ENCODE measurements at regions not wholly inside any gene's neighbourhood (a gene's known extent, or its start where the extent isn't known, plus 50 kb on each side); places are given as distances from the start of the nearest gene placed in this dataset.

- H3K27ac ChIP-seq (ENCODE audit: low read depth in 1 of 2, low read length in 1 of 2), result peak overlapping the region in 1 of 2 donors; percentile 46
- no peak for ATAC-seq (ENCODE audit: insufficient read depth, low FRiP score)
- no peak for TF ChIP-seq CTCF (IDR thresholded peaks at IDR 0.05; ENCODE audit: control extremely low read depth, extremely low read depth)
These were observed 174.9 kb downstream of the ETAA1 start for GRCh38 chr2:67571785-67572718.

GRCh38 chr2:67572721-67573435, 175.7 kb downstream of the ETAA1 start:
- no peaks in the 10 kb centered on the region for H3K27me3 ChIP-seq (ENCODE audit: control insufficient read depth in 3 of 3, insufficient read depth in 3 of 3, low read length in 2 of 3)
- 67 to 78% methylated on average over 3 of the region's 3 CpGs for WGBS, 2 donors
- no peak for DNase-seq

More at GRCh38 chr2:67571785-67572718, 174.9 kb downstream of the ETAA1 start:
- H3K9me3 ChIP-seq (ENCODE audit: control insufficient read depth in 4 of 4, insufficient read depth in 3 of 4, low read length in 3 of 4), result no peaks in the 10 kb centered on the region
- no peak overlapping the region for H3K4me3 ChIP-seq
- H3K4me1 ChIP-seq (ENCODE audit: control insufficient read depth in 5 of 5, insufficient read depth in 5 of 5, low read length in 5 of 5), result peaks cover 0 to 22% (median 1%) of the 10 kb centered on the region in 5 donors
- DNase-seq, result peak in 1 of 3 donors; percentile 40
- H3K36me3 ChIP-seq (ENCODE audit: control insufficient read depth in 4 of 4, insufficient read depth in 4 of 4, low read length in 4 of 4), result no peaks in the 10 kb centered on the region
- no peak overlapping the region for H3K9ac ChIP-seq (ENCODE audit: insufficient read depth in 1 of 2, low read length in 2 of 2)
- no peaks in the 10 kb centered on the region for H3K27me3 ChIP-seq (ENCODE audit: control insufficient read depth in 3 of 3, insufficient read depth in 3 of 3, low read length in 2 of 3)

GRCh38 chr2:67574230-67574629, 177.1 kb downstream of the ETAA1 start:
- DNase-seq (no peak), ATAC-seq (ENCODE audit: insufficient read depth, low FRiP score) (no peak)
- Histone ChIP-seq H3K9me3 (ENCODE audit: control insufficient read depth in 4 of 4, insufficient read depth in 3 of 4, low read length in 3 of 4) (no peaks in the 10 kb centered on the region), H3K4me1 (ENCODE audit: control insufficient read depth in 5 of 5, insufficient read depth in 5 of 5, low read length in 5 of 5) (peaks cover 0 to 20% (median 1%) of the 10 kb centered on the region in 5 donors), H3K27ac (ENCODE audit: low read depth in 1 of 2, low read length in 1 of 2) (no peak overlapping the region), H3K4me3 (no peak overlapping the region), H3K9ac (ENCODE audit: insufficient read depth in 1 of 2, low read length in 2 of 2) (no peak overlapping the region), H3K36me3 (ENCODE audit: control insufficient read depth in 4 of 4, insufficient read depth in 4 of 4, low read length in 4 of 4) (no peaks in the 10 kb centered on the region), H3K27me3 (ENCODE audit: control insufficient read depth in 3 of 3, insufficient read depth in 3 of 3, low read length in 2 of 3) (no peaks in the 10 kb centered on the region)
- 51 to 79% methylated on average over 2 of the region's 2 CpGs for WGBS, 2 donors
- TF ChIP-seq CTCF (IDR thresholded peaks at IDR 0.05; ENCODE audit: control extremely low read depth, extremely low read depth), result no peak

More at GRCh38 chr2:67572721-67573435, 175.7 kb downstream of the ETAA1 start:
- no peak for TF ChIP-seq CTCF (IDR thresholded peaks at IDR 0.05; ENCODE audit: control extremely low read depth, extremely low read depth)
- ATAC-seq (ENCODE audit: insufficient read depth, low FRiP score), result no peak
- H3K36me3 ChIP-seq (ENCODE audit: control insufficient read depth in 4 of 4, insufficient read depth in 4 of 4, low read length in 4 of 4), result no peaks in the 10 kb centered on the region
- H3K9me3 ChIP-seq (ENCODE audit: control insufficient read depth in 4 of 4, insufficient read depth in 3 of 4, low read length in 3 of 4), result no peaks in the 10 kb centered on the region
- no peak overlapping the region for H3K9ac ChIP-seq (ENCODE audit: insufficient read depth in 1 of 2, low read length in 2 of 2)
- H3K4me3 ChIP-seq, result no peak overlapping the region
- peaks cover 0 to 19% (median 1%) of the 10 kb centered on the region in 5 donors for H3K4me1 ChIP-seq (ENCODE audit: control insufficient read depth in 5 of 5, insufficient read depth in 5 of 5, low read length in 5 of 5)
- no peak overlapping the region for H3K27ac ChIP-seq (ENCODE audit: low read depth in 1 of 2, low read length in 1 of 2)
